NCI-H1092 treated with DMSO at 0.1 percent for 48 hours (cell line): ENCODE measurements at regions not wholly inside any gene's neighbourhood (a gene's known extent, or its start where the extent isn't known, plus 50 kb on each side); places are given as distances from the start of the nearest gene placed in this dataset.

ENCODE experiments used
- DNase-seq: peaks from one replicate; lab custom pipeline; 2025; lab: John Stamatoyannopoulos, UW

DNA sequence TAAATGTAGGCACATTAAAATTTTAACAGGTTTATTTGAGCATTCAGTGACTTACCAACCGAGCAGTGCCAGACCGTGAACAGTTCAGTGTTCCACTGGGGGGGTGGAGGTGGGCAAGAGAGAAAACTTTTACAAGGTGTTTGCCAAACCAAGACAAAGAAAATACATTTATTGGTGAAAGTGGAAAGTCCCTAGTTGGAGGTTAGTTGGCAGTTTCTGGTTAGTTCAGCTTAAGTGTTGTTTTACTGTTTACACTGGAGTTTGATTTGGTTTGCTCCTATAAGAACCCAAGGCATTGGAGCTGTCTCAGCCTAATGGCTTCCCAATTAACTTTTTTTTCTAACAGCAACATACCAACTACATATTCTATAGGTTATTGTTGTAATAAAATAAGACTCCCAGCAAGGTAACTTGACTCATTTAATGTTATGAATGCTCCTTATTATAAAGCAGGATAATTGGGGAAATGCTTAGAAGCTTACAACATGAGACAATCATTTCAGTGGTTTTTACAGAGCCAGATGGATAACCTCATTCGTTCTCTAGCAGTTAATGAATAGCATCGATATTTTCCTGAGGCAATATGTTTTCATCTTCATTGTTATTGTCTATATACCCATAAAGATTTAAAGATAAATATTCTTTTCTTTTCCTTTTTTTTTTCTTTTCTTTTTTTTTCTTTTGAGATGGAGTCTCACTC, 115.8 kb downstream of the ETNK1 start:
- DNase-seq, result no peak

GRCh38 chr12:22743700-22744099, 118.7 kb downstream of the ETNK1 start:
- no peak for DNase-seq

DNA sequence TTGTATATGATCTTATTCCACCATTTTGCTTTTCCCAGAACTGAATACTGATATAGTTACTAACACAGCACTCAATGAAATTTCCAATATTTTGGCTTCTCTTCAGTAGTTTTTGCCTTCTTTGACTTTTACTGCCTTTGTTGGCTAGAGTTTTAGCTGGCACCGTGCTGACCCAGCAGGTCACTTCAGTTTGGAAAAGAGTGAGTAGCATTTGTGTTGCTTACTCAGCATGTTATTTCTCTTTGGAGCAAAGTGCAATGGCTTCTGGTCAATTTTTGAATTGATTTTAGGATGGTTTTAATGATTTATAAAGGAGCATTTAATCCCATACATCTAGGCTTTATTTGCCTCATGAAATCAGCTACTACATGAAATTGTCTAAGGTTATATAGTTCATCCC, 119.2 kb downstream of the ETNK1 start:
- DNase-seq, result no peak

- DNase-seq, result no peak
Observed at GRCh38 chr12:22746720-22747119, 121.7 kb downstream of the ETNK1 start.

DNA sequence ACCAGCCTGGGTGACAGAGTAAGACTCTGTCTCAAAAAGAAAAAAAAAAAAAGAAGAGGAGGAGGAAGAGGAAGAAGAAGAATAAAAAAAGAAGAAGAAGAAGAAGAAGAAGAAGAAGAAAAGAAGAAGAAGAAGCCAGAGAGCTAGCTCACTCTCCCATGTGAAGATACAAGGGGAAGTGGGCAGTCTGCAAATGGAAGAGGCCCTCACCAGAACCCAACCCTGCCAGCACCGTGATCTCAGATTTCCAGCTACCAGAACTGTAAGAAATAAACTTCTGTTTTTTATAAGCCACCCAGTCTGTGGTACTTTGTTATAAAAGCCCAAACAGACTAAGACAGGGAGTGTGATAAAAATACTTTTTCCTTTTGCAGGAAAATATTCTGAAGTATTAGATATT, 130.7 kb downstream of the ETNK1 start:
- DNase-seq, result no peak

- DNase-seq, result no peak
Observed at GRCh38 chr12:22759769-22760674, 135.1 kb downstream of the ETNK1 start.

- DNase-seq, result no peak
Observed at GRCh38 chr12:22765421-22766130, 140.6 kb downstream of the ETNK1 start.

GRCh38 chr12:22766911-22767420, 142.0 kb downstream of the ETNK1 start:
- DNase-seq, result no peak

DNA sequence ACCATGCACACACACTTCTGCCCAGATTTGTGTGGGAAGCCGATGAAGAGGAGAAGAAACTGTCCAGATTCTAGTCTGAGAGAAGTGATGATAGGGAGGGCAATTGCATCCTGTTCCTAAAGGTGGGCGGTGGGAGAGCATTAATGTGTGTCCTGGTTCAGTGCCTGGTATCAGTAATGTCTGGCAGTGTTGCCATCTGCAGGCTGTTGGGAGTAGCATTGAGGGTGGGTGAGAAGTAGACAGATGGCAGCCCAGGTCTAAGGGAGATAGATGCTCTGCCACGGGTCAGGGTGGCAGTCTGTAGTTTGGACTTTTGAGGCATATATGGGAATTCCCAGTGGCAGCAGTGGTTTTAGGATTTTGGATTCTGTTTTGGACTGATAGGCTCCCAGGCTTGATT, 156.4 kb downstream of the ETNK1 start:
- DNase-seq, result no peak

DNA sequence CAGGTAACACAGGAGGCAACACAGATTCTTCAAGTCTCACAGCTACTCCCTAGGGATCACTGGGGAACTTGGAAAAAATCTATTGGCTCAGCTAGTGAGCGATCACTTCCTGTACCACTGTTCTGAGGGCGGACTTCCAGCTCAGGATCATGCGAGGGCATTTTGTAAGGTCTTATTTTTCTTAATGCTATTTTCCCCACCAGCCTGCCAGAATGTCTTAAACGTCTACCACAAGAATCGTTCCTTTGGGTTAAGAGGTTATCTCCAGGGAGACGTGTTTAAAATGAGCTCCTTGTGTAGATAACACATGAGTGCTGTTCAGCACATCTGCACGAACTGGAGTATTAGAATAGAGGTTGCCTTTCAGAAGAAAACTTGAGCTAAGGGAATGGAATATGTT, 162.6 kb downstream of the ETNK1 start:
- no peak for DNase-seq

DNA sequence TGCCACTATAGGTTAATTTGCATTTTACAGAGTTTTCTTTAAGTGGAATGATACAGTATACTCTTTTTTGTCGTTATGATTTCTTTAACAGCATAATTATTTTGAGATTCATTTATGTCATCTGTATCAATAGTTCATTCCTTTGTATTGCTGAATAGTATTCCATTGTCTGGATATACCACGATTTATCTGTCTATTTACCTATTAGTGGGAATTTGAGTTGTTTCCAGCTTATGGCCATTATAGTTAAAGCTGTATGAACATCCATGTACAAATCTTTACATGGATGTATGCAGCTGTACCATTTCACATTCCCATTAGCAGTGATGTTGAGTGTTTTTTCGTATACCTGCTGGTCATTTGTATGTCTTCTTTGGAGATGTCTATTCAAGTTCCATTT, 163.9 kb downstream of the ETNK1 start:
- no peak for DNase-seq

GRCh38 chr12:22792138-22792537, 167.2 kb downstream of the ETNK1 start:
- no peak for DNase-seq

DNA sequence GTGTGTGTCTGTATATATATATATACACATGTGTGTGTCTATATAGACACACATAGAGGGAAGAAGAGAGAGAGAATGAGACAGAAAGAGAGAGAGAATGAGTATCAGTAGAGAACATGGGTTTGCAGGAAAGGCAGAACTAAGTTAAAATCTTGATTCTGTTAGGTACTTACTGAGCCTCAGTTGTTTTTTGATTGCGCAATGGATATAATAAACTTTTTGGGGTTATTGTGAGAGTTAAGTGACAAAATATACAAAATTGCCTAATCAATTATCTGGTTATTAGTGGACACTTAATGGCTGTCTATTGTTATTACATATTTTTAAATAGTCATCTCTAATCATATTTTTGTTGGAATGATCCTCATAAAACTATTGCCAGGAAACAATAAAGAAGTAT, 169.0 kb downstream of the ETNK1 start:
- no peak for DNase-seq

GRCh38 chr12:22796941-22797630, 172.1 kb downstream of the ETNK1 start:
- no peak for DNase-seq

- no peak for DNase-seq
Observed at GRCh38 chr12:22797701-22798100, 172.7 kb downstream of the ETNK1 start.

DNA sequence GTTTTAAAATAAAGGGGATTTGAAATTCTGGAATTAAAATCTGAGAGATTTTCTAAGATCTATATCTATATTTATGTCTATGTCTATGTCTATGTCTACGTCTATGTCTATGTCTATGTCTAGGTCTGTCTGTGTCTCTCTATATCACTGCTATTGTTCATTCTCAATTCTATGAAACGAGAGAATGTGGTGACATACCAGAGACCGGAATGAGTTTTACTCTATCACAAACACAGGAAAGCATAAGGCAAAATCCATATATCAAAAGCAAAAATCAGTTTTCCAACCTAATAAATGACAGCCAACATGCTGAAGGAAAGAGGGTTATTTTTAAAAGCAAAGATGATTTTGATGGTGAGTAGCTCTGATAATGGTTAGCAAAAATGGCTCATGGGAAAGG, 173.1 kb downstream of the ETNK1 start:
- no peak for DNase-seq

- no peak for DNase-seq
Observed at GRCh38 chr12:22799503-22799902, 174.5 kb downstream of the ETNK1 start.

- DNase-seq, result no peak
Observed at GRCh38 chr12:22800332-22800731, 175.4 kb downstream of the ETNK1 start.

DNA sequence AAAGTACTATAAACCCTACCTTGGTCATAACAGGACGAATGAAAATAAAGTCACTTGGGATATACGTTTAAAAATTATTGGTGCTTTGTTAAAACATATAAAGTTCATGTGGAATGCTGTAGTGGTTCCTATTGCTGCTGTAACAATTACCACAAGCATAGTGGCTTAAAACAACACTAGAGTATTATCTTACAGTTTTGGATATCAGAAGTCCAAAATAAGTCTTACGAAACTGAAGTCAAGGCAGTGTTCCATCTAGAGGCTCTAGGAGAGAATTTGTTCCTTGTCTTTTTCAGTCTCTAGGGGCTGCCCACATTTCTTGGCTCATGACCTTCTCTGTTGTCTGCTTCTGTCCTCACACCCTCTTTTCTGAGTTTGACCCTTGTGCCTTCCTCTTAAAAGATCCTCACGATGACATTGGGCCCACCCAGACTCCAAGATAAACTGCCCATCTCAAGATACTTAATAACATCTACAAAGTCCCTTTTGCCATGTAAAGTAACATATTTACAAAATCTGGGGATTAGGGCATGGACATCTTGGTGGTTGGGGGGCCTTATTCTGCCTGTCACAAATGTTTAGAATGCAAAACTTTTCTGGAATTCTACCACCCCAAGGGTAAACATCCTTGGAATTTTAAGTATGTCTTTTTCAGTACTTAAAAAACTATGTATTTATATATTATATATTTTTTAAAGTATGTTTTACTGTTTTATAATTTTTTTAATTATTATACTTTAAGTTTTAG, 178.1 kb downstream of the ETNK1 start:
- no peak for DNase-seq

GRCh38 chr12:22803725-22804124, 178.8 kb downstream of the ETNK1 start:
- DNase-seq, result no peak

- no peak for DNase-seq
Observed at GRCh38 chr12:22808860-22809259, 183.9 kb downstream of the ETNK1 start.
